B cell (primary cell): ENCODE measurements at regions not wholly inside any gene's neighbourhood (a gene's known extent, or its start where the extent isn't known, plus 50 kb on each side); places are given as distances from the start of the nearest gene placed in this dataset.

Source experiments
- ATAC-seq: fragments of 200-7000 bp; cut with Tn5 transposase; one replicate; pipeline ENCODE4 v1.10.0; 2021; ENCODE audit warnings: low read depth, mild to moderate bottlenecking, moderate number of reproducible peaks, moderate library complexity
- CTCF ChIA-PET: fragments of 350-600 bp; sonication (Branson Sonifier 250); formaldehyde crosslinking; loops from one replicate; lab custom pipeline; 2021; ENCODE audit warnings: antibody characterized with exemption, inconsistent platforms; lab: Charles Lee
- POLR2A ChIA-PET: fragments of 350-600 bp; sonication (Branson Sonifier 250); formaldehyde crosslinking; loops from one replicate; lab custom pipeline; 2021; ENCODE audit warnings: antibody characterized with exemption; lab: Charles Lee
- DNase-seq: peaks from one replicate; pipeline ENCODE4 v3.0.0; 2013
- H2AFZ ChIP-seq: 2 replicates; pipeline ENCODE4 v1.6.1; 2012; ENCODE audit warnings: mild to moderate bottlenecking, low read depth, low read length; ENCODE audit not compliant: insufficient read depth, poor library complexity, severe bottlenecking
- H3K27ac ChIP-seq, 2 donors: 1 replicate in 1 of 2; 2 replicates in 1 of 2; pipeline ENCODE4 v1.5.1; 2012 to 2013; ENCODE audit warnings: low read length in 2 of 2, mild to moderate bottlenecking in 2 of 2, moderate library complexity in 1 of 2
- H3K27me3 ChIP-seq, 4 experiments: fragments of 200-600 bp in 1 of 4; sonication (generic) in 1 of 4; replicated peaks in 1 of 4; 1 replicate in 2 of 4; 2 replicates in 2 of 4; pipeline versions ENCODE4 v1.6.1 to v1.7.0; 2013 to 2016; ENCODE audit warnings: low read length in 3 of 4, mild to moderate bottlenecking in 2 of 4, mixed read lengths in 1 of 4, moderate library complexity in 1 of 4; ENCODE audit not compliant: insufficient read depth in 4 of 4, control insufficient read depth in 3 of 4; ENCODE audit errors: control extremely low read depth in 1 of 4
- H3K36me3 ChIP-seq, 2 experiments: replicated peaks in 1 of 2; 1 replicate in 1 of 2; 2 replicates in 1 of 2; pipeline versions ENCODE4 v1.6.1 to v1.7.1; 2013; ENCODE audit warnings: low read length in 1 of 2; ENCODE audit not compliant: insufficient read depth in 2 of 2, control insufficient read depth in 1 of 2; ENCODE audit errors: control extremely low read depth in 1 of 2, extremely low read depth in 1 of 2
- H3K4me1 ChIP-seq, 2 donors: fragments of 200-600 bp in 1 of 2; sonication (generic) in 1 of 2; 1 replicate in 1 of 2; 2 replicates in 1 of 2; pipeline versions ENCODE4 v1.5.1 to v1.6.1; 2013 to 2017; ENCODE audit warnings: low read length in 2 of 2; ENCODE audit not compliant: control insufficient read depth in 2 of 2, insufficient read depth in 2 of 2
- H3K4me2 ChIP-seq: replicated peaks from 2 replicates; pipeline ENCODE3; 2012; ENCODE audit warnings: mild to moderate bottlenecking, low read depth, low read length; ENCODE audit not compliant: poor library complexity, severe bottlenecking
- H3K4me3 ChIP-seq, 5 experiments: fragments of 200-600 bp in 1 of 5; sonication (generic) in 1 of 5; 1 replicate in 3 of 5; 2 replicates in 2 of 5; pipeline versions ENCODE4 v1.5.1 to v1.7.0; 2011 to 2016; ENCODE audit warnings: low read length in 4 of 5, mild to moderate bottlenecking in 4 of 5, low read depth in 2 of 5, control low read depth in 1 of 5, moderate library complexity in 1 of 5; ENCODE audit not compliant: insufficient read depth in 1 of 5; ENCODE audit errors: control extremely low read depth in 1 of 5, extremely low read depth in 1 of 5
- H3K79me2 ChIP-seq: fragments of 200-600 bp; sonication (generic); one replicate; pipeline ENCODE4 v1.6.0; 2016; ENCODE audit warnings: low read length; ENCODE audit not compliant: control insufficient read depth, insufficient read depth
- H3K9ac ChIP-seq: fragments of 200-600 bp; sonication (generic); 2 replicates; pipeline ENCODE4 v1.6.1; 2017; ENCODE audit warnings: mild to moderate bottlenecking, low read length, moderate library complexity
- H3K9me3 ChIP-seq, 3 donors: one replicate each; pipeline versions ENCODE4 v1.6.1 to v1.7.1; 2013; ENCODE audit warnings: low read length in 2 of 3; ENCODE audit not compliant: control insufficient read depth in 2 of 3, insufficient read depth in 1 of 3; ENCODE audit errors: control extremely low read depth in 1 of 3
- H4K20me1 ChIP-seq: 2 replicates; pipeline ENCODE4 v1.6.0; 2012; ENCODE audit warnings: mild to moderate bottlenecking, low read length; ENCODE audit not compliant: insufficient read depth, control insufficient read depth, poor library complexity, severe bottlenecking
- H3K27ac Mint-ChIP-seq: one replicate; pipeline ENCODE4 v1.8.0; 2021; ENCODE audit warnings: mixed read lengths
- H3K27me3 Mint-ChIP-seq: one replicate; pipeline ENCODE4 v1.8.0; 2021; ENCODE audit warnings: mixed read lengths
- H3K4me1 Mint-ChIP-seq: one replicate; pipeline ENCODE4 v1.8.0; 2021; ENCODE audit warnings: mixed read lengths
- H3K4me3 Mint-ChIP-seq: one replicate; pipeline ENCODE4 v1.8.0; 2021; ENCODE audit warnings: mixed read lengths
- H3K9me3 Mint-ChIP-seq: one replicate; pipeline ENCODE4 v1.8.0; 2022; ENCODE audit warnings: mixed read lengths; ENCODE audit not compliant: insufficient read depth
- CTCF ChIP-seq: fragments of 200-600 bp; IDR thresholded peaks from one replicate; pipeline ENCODE4 v1.8.0; 2022; ENCODE audit warnings: antibody characterized with exemption, mild to moderate bottlenecking
- EZH2 ChIP-seq: IDR thresholded peaks from 2 replicates; pipeline ENCODE4 v1.6.1; 2012; ENCODE audit warnings: borderline replicate concordance, low read depth, mild to moderate bottlenecking, moderate library complexity, low read length; ENCODE audit not compliant: insufficient read depth, poor library complexity, severe bottlenecking
- WGBS: methylation state at CpG from one replicate; pipeline ENCODE4 v1.1.5; 2013; ENCODE audit warnings: missing lambda C conversion rate; ENCODE audit not compliant: insufficient coverage; 5-methylcytosine and 5-hydroxymethylcytosine counted together
- intact Hi-C: fragments of 100-400 bp; cut with micrococcal nuclease; formaldehyde crosslinking; loops from one replicate; pipeline ENCODE4 v1.10.0; 2022

GRCh38 chr4:147378780-147379179 lies 102.1 kb upstream of the EDNRA start:
- CTCF ChIA-PET = no interaction called here
- ATAC-seq (no peak), DNase-seq (no peak)
- Histone ChIP-seq H3K79me2 (no peaks in the 10 kb centered on the region), H3K27me3 (no peaks in the 10 kb centered on the region), H3K4me3 (no peak overlapping the region), H3K9ac (no peak overlapping the region), H3K4me1 (no peaks in the 10 kb centered on the region), H3K36me3 (no peaks in the 10 kb centered on the region), H3K4me2 (no peak overlapping the region), H3K9me3 (no peaks in the 10 kb centered on the region), H4K20me1 (no peaks in the 10 kb centered on the region), H2AFZ (no peak overlapping the region), H3K27ac (no peak overlapping the region)
- 40% methylated on average over 1 of the region's 2 CpGs for WGBS
- POLR2A ChIA-PET = no interaction called here
- no peaks in the 10 kb centered on the region for H3K9me3 Mint-ChIP-seq
- no peak overlapping the region for H3K4me3 Mint-ChIP-seq
- TF ChIP-seq CTCF = no peak
- H3K4me1 Mint-ChIP-seq = no peaks in the 10 kb centered on the region
- H3K27ac Mint-ChIP-seq = no peak overlapping the region
- intact Hi-C loops = no loop called here
- H3K27me3 Mint-ChIP-seq = no peaks in the 10 kb centered on the region

- Histone ChIP-seq H3K9me3 (no peaks in the 10 kb centered on the region), H3K27me3 (no peaks in the 10 kb centered on the region), H2AFZ (no peak overlapping the region), H3K4me2 (no peak overlapping the region), H3K4me1 (no peaks in the 10 kb centered on the region), H4K20me1 (no peaks in the 10 kb centered on the region), H3K9ac (no peak overlapping the region), H3K36me3 (no peaks in the 10 kb centered on the region), H3K27ac (no peak overlapping the region), H3K79me2 (no peaks in the 10 kb centered on the region), H3K4me3 (no peak overlapping the region)
- Mint-ChIP-seq H3K4me1 (no peaks in the 10 kb centered on the region), H3K4me3 (no peak overlapping the region), H3K9me3 (no peaks in the 10 kb centered on the region), H3K27me3 (no peaks in the 10 kb centered on the region), H3K27ac (no peak overlapping the region)
- ATAC-seq (no peak), DNase-seq (no peak)
- intact Hi-C loops = no loop called here
- CTCF ChIA-PET = no interaction called here
- TF ChIP-seq CTCF = no peak
- TF ChIP-seq EZH2 = no peak
- WGBS = 71% methylated on average over 1 of the region's 1 CpG
- POLR2A ChIA-PET = no interaction called here
These were observed 99.1 kb upstream of the EDNRA start for GRCh38 chr4:147381749-147382148.
